ENCODE measurements at regions not wholly inside any gene's neighbourhood (a gene's known extent, or its start where the extent isn't known, plus 50 kb on each side); places are given as distances from the start of the nearest gene placed in this dataset.

DNA sequence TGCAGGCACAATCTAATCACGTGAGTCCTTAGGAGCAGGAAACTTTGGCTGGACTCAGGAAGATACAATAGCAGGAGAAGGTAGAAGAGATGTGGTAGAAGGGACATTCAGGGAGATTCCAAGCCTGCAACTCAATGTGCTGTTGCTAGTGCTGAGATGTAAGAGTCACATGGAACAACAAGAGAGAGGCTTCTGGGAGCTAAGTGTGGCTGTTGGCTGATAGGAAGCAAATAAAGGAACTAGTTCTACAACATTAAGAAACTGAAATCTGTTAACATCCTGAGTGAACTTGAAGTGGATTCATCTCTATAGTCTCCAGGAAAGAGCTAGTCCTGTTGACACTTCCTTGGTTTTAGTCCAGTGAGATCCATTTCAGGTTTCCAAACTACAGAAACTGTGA lies 1207.4 kb downstream of the ADGRL3 start:
- DNase-seq (ENCODE audit: extremely low read depth, low read depth): no peak
- no peak overlapping the region for H3K4me3 ChIP-seq (replicated peaks; ENCODE audit: low read depth, low read length)
- TF ChIP-seq, protein P1, sequence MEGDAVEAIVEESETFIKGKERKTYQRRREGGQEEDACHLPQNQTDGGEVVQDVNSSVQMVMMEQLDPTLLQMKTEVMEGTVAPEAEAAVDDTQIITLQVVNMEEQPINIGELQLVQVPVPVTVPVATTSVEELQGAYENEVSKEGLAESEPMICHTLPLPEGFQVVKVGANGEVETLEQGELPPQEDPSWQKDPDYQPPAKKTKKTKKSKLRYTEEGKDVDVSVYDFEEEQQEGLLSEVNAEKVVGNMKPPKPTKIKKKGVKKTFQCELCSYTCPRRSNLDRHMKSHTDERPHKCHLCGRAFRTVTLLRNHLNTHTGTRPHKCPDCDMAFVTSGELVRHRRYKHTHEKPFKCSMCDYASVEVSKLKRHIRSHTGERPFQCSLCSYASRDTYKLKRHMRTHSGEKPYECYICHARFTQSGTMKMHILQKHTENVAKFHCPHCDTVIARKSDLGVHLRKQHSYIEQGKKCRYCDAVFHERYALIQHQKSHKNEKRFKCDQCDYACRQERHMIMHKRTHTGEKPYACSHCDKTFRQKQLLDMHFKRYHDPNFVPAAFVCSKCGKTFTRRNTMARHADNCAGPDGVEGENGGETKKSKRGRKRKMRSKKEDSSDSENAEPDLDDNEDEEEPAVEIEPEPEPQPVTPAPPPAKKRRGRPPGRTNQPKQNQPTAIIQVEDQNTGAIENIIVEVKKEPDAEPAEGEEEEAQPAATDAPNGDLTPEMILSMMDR (IDR thresholded peaks at IDR 0.05; ENCODE audit: low read depth, low read length, missing control alignments): no peak

DNA sequence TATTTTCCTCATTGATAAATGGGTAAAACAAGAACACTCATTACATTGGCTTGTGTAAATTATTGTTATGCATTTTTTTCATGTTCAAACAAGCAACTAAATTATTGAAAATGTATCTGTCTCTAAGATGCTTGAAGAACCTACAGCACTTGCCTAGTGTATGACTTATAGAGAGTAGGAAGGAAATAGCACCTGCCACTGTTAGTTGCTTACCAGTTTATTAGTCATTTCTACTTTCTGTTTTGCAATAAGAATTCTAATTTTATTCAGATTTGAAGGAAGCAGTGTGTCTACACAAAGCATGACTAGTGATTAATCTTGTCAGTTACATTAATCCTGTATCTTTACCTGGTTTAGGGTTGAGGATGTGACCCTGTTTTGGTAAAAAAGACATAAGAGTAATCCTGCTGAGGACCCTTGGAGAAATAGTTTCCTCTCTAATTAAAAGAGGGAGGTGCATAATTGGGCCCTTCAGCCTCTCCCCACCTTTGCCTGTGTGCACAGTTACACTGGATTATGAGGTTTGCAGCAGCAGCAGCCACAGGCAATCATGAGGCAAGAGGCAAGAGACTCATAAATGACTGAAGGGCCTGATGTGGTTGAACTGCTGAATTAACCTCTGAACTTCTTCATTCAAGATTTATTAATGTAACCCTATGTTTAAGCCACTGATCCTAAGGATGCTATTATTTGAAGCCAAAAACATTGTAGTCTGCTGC lies 1202.1 kb downstream of the ADGRL3 start:
- DNase-seq (ENCODE audit: extremely low read depth, low read depth): no peak
- no peak overlapping the region for H3K4me3 ChIP-seq (replicated peaks; ENCODE audit: low read depth, low read length)
- TF ChIP-seq, protein P1 (IDR thresholded peaks at IDR 0.05; ENCODE audit: low read depth, low read length, missing control alignments): no peak

DNA sequence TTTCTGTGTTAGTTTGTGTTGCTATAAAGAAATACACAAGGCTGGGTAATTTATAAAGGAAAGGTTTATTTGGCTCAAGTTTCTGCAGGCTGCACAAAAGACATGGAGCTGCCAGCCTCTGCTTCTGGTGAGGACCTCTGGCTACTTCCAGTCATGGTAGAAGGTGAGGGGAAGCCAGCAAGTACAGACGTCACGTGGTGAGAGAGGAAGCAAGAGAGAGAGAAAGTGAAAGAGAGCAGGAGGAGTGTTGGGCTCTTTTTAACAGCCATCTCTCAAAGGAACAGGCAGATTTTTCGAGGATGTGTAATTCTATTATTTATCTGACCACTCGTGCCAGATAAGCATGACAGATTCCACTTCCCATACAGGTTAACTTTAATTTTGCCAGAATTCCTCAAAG lies 1199.1 kb downstream of the ADGRL3 start:
- TF ChIP-seq, protein P1 (IDR thresholded peaks at IDR 0.05; ENCODE audit: low read depth, low read length, missing control alignments): no peak
- no peak for DNase-seq (ENCODE audit: extremely low read depth, low read depth)
- no peak overlapping the region for H3K4me3 ChIP-seq (replicated peaks; ENCODE audit: low read depth, low read length)

DNA sequence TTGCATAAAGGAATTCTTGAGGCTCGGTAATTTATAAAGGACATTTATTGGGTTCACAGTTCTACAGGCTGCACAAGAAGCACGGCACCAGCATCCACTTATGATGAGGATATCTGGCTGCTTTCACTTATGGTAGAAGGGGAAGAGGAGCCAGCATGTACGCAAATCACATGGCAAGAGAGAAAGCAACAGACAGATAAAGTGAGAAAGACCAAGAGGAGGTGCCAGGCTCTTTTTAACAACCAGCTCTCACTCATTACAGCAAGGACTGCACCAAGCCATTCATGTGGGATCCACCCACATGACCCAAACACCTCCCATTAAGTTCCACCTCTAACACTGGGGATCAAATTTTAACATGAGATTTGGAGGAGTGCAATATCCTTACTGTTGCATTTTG lies 1198.2 kb downstream of the ADGRL3 start:
- DNase-seq (ENCODE audit: extremely low read depth, low read depth): no peak
- TF ChIP-seq, protein P1 (IDR thresholded peaks at IDR 0.05; ENCODE audit: low read depth, low read length, missing control alignments): no peak
- no peak overlapping the region for H3K4me3 ChIP-seq (replicated peaks; ENCODE audit: low read depth, low read length)

DNA sequence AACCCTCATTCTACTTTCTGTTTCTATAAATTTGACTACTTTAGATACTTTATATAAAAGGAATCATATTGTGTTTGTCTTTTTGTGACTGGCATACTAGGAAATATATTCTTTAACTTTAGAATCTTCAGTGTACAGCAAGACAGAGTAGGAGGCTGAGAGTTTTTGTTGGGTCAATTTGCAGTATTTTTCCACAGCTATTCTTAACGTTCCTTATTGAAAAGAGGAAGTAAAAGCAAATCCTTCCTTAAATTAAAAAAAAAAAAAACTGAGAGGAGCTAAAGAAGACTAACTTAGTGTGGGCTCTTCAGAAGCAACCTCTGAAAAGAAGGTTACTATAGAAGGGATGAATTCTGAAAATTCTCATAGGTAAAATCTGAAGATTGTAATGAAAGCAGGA lies 1194.6 kb downstream of the ADGRL3 start:
- DNase-seq (ENCODE audit: extremely low read depth, low read depth): no peak
- TF ChIP-seq, protein P1 (IDR thresholded peaks at IDR 0.05; ENCODE audit: low read depth, low read length, missing control alignments): no peak
- H3K4me3 ChIP-seq (replicated peaks; ENCODE audit: low read depth, low read length): no peak overlapping the region

DNA sequence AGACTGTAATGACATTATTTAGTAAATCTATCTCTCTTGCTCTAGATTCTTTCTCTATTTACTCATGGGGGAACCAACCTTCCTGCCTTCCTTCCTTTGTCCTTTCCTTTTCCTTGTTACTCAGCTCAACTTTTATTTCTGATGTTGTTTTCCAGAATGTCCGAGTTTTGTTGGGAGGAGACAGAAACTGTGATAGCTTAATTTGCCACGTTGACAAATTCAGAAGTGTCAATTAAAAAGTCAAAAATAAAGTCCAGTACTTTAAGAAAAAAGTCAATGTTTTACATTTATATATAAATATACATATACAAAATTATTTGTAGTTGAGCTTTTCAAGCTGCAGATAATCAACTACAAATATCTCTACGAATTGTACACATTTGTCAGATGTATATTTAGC lies 1187.7 kb downstream of the ADGRL3 start:
- TF ChIP-seq, protein P1 (IDR thresholded peaks at IDR 0.05; ENCODE audit: low read depth, low read length, missing control alignments): no peak
- H3K4me3 ChIP-seq (replicated peaks; ENCODE audit: low read depth, low read length): no peak overlapping the region
- no peak for DNase-seq (ENCODE audit: extremely low read depth, low read depth)

DNA sequence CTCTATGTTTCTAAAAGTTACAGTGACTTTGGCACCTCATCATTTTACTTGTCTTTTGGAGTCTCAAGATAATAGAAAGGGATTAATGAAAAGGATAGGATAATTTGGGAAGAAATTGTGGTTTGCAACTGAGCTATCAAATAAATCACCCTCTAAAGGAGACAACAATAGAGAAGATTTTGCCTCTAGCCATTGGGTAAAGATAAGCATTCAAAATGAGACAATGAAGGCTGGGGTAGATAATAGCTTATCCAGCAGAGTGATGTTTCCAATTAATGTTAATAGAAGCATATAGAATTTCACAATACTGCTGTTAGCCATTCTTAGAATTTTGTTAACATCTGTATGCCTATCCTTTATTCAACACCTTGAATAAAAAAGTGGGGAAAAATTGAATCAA lies 1177.6 kb downstream of the ADGRL3 start:
- TF ChIP-seq, protein P1 (IDR thresholded peaks at IDR 0.05; ENCODE audit: low read depth, low read length, missing control alignments): no peak
- DNase-seq (ENCODE audit: extremely low read depth, low read depth): no peak
- H3K4me3 ChIP-seq (replicated peaks; ENCODE audit: low read depth, low read length): no peak overlapping the region
